Mesendoderm (in vitro differentiated cells): ENCODE measurements at regions not wholly inside any gene's neighbourhood (a gene's known extent, or its start where the extent isn't known, plus 50 kb on each side); places are given as distances from the start of the nearest gene placed in this dataset.

Experiments
- DNase-seq: peaks from one replicate; pipeline ENCODE4 v3.0.0; 2013
- H2AK5ac ChIP-seq: 2 replicates; pipeline ENCODE4 v1.6.1; 2013; ENCODE audit warnings: low read length, inconsistent platforms
- H2BK120ac ChIP-seq: 2 replicates; pipeline ENCODE4 v1.6.1; 2013; ENCODE audit warnings: low read depth, mild to moderate bottlenecking, low read length, moderate library complexity, mixed read lengths
- H2BK15ac ChIP-seq: replicated peaks from 2 replicates; pipeline ENCODE4 v1.6.1; 2013; ENCODE audit warnings: low read depth, mild to moderate bottlenecking, moderate library complexity
- H2BK5ac ChIP-seq: 2 replicates; pipeline ENCODE4 v1.6.1; 2013; ENCODE audit warnings: low read length, inconsistent platforms
- H3K18ac ChIP-seq: 2 replicates; pipeline ENCODE4 v1.6.1; 2013; ENCODE audit warnings: mild to moderate bottlenecking, low read length, mixed read lengths
- H3K23ac ChIP-seq: one replicate; pipeline ENCODE4 v1.6.1; 2013; ENCODE audit warnings: low read length
- H3K27ac ChIP-seq: 2 replicates; pipeline ENCODE4 v1.5.1; 2013; ENCODE audit warnings: low read depth, mild to moderate bottlenecking, inconsistent platforms, low read length, moderate library complexity
- H3K27me3 ChIP-seq: 2 replicates; pipeline ENCODE4 v1.6.1; 2013; ENCODE audit warnings: low read length, control low read depth, mild to moderate bottlenecking, inconsistent platforms; ENCODE audit not compliant: insufficient read depth, poor library complexity
- H3K36me3 ChIP-seq: 2 replicates; pipeline ENCODE4 v1.6.1; 2013; ENCODE audit warnings: low read length, inconsistent platforms; ENCODE audit not compliant: control insufficient read depth, insufficient read depth
- H3K4ac ChIP-seq: one replicate; pipeline ENCODE4 v1.6.1; 2013; ENCODE audit warnings: low read depth, mild to moderate bottlenecking, low read length, moderate library complexity
- H3K4me1 ChIP-seq: 2 replicates; pipeline ENCODE4 v1.6.1; 2013; ENCODE audit warnings: low read depth, low read length, inconsistent platforms; ENCODE audit not compliant: control insufficient read depth
- H3K4me2 ChIP-seq: 2 replicates; pipeline ENCODE4 v1.6.1; 2013; ENCODE audit warnings: low read length
- H3K4me3 ChIP-seq: 2 replicates; pipeline ENCODE4 v1.5.1; 2013; ENCODE audit warnings: mild to moderate bottlenecking, low read length
- H3K56ac ChIP-seq: one replicate; pipeline ENCODE4 v1.6.1; 2013; ENCODE audit warnings: low read length
- H3K79me1 ChIP-seq: 2 replicates; pipeline ENCODE4 v1.6.1; 2013; ENCODE audit warnings: low read length, inconsistent platforms
- H3K79me2 ChIP-seq: 2 replicates; pipeline ENCODE4 v1.6.1; 2013; ENCODE audit warnings: mild to moderate bottlenecking, low read length; ENCODE audit not compliant: control insufficient read depth, insufficient read depth
- H3K9ac ChIP-seq: 2 replicates; pipeline ENCODE4 v1.6.1; 2013; ENCODE audit warnings: low read length, inconsistent platforms
- H4K5ac ChIP-seq: one replicate; pipeline ENCODE4 v1.6.1; 2013; ENCODE audit warnings: low read length
- H4K8ac ChIP-seq: one replicate; pipeline ENCODE4 v1.6.1; 2013; ENCODE audit warnings: low read depth, mild to moderate bottlenecking, control low read depth, low read length, moderate library complexity
- WGBS: extraction: QIAGEN DNeasy Blood & Tissue Kit; methylation state at CpG from one replicate; pipeline ENCODE4 v1.1.7; 2013; ENCODE audit warnings: low lambda C conversion rate, missing lambda C conversion rate; ENCODE audit not compliant: insufficient coverage; ENCODE audit errors: extremely low coverage; 5-methylcytosine and 5-hydroxymethylcytosine counted together

DNA sequence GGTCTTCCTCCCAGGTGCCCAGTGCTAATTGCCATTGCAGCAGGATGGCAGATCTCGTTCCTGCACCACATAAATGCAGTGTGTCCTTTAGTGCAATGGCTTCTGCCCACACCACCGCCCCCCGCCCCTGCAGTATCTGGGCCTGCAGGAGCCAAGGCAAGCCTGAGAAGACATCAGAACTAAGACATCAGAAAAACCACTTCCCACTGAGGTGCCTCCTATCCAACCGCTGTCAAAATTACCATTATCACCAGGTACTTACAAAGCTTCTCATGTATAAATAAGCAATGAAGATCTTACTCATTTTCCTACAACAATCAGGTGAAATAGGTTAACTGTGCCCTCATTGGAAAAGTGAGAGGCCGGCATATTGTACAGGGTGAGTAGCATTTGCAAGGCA, 228.8 kb downstream of the FBXO15 start:
- Histone ChIP-seq H2BK5ac (no peak overlapping the region), H2AK5ac (no peak overlapping the region)
- WGBS: no CpG with 5 or more reads among the region's 5 CpGs

DNA sequence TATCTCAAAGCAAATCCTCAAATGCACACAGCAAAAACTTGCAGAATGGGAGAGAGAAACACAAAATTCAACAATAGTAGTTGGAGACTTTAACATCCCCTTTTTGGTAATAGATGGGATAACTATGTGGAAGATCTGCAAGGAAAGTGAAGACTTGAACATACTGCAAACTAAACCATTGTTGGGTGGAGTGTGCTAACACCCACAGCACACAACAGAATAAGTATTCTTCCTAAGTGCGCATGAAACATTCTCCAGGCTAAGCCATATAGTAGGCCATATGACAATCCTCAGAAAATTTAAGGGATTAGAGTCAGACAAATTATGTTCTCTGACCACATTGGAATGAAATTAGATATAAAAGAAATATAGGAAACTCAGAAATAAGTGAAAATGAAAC, 230.6 kb downstream of the FBXO15 start:
- no peak overlapping the region for H2BK120ac ChIP-seq
- no peaks in the 10 kb centered on the region for H3K36me3 ChIP-seq
- DNase-seq: no peak
- H3K4me2 ChIP-seq: no peak overlapping the region
- no peak overlapping the region for H4K8ac ChIP-seq
- no peak overlapping the region for H3K23ac ChIP-seq
- no peak overlapping the region for H3K56ac ChIP-seq
- no peaks in the 10 kb centered on the region for H3K4me1 ChIP-seq
- no peak overlapping the region for H3K27ac ChIP-seq
- H3K4ac ChIP-seq: no peak overlapping the region
- no peak overlapping the region for H2BK5ac ChIP-seq
- no peak overlapping the region for H2AK5ac ChIP-seq
- H3K9ac ChIP-seq: no peak overlapping the region
- no peak overlapping the region for H2BK15ac ChIP-seq
- no peaks in the 10 kb centered on the region for H3K79me2 ChIP-seq
- no peaks in the 10 kb centered on the region for H3K27me3 ChIP-seq
- H3K4me3 ChIP-seq: no peak overlapping the region
- WGBS: no CpG with 5 or more reads among the region's 1 CpG
- H3K79me1 ChIP-seq: no peaks in the 10 kb centered on the region
- no peak overlapping the region for H4K5ac ChIP-seq
- H3K18ac ChIP-seq: no peak overlapping the region

More for the DNA sequence above, 228.8 kb downstream of the FBXO15 start:
- Histone ChIP-seq H3K23ac (no peak overlapping the region), H3K4me1 (no peaks in the 10 kb centered on the region), H3K18ac (no peak overlapping the region), H3K9ac (no peak overlapping the region), H3K56ac (no peak overlapping the region), H3K79me1 (no peaks in the 10 kb centered on the region), H3K27ac (no peak overlapping the region), H2BK120ac (no peak overlapping the region), H3K4ac (no peak overlapping the region), H3K4me2 (no peak overlapping the region), H4K5ac (no peak overlapping the region), H4K8ac (no peak overlapping the region), H3K27me3 (no peaks in the 10 kb centered on the region), H3K36me3 (no peaks in the 10 kb centered on the region), H3K79me2 (no peaks in the 10 kb centered on the region), H2BK15ac (no peak overlapping the region), H3K4me3 (no peak overlapping the region)
- no peak for DNase-seq

DNA sequence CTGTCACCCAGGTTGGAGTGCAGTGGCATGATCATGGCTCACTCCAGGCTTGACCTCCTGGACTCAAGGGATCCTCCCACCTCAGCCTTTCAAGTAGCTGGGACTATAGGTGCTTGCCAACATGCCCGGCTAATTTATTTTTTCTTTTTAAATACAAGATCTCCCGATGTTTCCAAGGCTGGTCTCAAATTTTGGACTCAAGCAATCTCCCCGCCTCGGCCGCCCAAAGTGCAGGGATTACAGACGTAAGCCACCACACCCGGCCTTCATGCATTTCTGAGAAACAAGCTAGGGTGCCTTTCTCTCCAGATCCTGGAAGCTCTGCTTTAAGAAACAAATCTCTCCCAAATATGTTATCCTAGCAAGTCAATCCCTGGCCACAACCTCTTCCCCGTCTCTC, 234.1 kb downstream of the FBXO15 start:
- H3K27me3 ChIP-seq: no peaks in the 10 kb centered on the region
- no peak overlapping the region for H3K23ac ChIP-seq
- no peak overlapping the region for H3K4ac ChIP-seq
- no peaks in the 10 kb centered on the region for H3K4me1 ChIP-seq
- no peak overlapping the region for H2BK120ac ChIP-seq
- no peaks in the 10 kb centered on the region for H3K79me1 ChIP-seq
- H3K79me2 ChIP-seq: no peaks in the 10 kb centered on the region
- no peak overlapping the region for H4K5ac ChIP-seq
- DNase-seq: no peak
- H4K8ac ChIP-seq: no peak overlapping the region
- H3K9ac ChIP-seq: no peak overlapping the region
- no peak overlapping the region for H2BK15ac ChIP-seq
- no peak overlapping the region for H3K18ac ChIP-seq
- H3K27ac ChIP-seq: no peak overlapping the region
- H3K56ac ChIP-seq: no peak overlapping the region
- H3K4me2 ChIP-seq: no peak overlapping the region
- no peak overlapping the region for H3K4me3 ChIP-seq
- no peak overlapping the region for H2AK5ac ChIP-seq
- no CpG with 5 or more reads among the region's 8 CpGs for WGBS
- H3K36me3 ChIP-seq: no peaks in the 10 kb centered on the region
- no peak overlapping the region for H2BK5ac ChIP-seq

DNA sequence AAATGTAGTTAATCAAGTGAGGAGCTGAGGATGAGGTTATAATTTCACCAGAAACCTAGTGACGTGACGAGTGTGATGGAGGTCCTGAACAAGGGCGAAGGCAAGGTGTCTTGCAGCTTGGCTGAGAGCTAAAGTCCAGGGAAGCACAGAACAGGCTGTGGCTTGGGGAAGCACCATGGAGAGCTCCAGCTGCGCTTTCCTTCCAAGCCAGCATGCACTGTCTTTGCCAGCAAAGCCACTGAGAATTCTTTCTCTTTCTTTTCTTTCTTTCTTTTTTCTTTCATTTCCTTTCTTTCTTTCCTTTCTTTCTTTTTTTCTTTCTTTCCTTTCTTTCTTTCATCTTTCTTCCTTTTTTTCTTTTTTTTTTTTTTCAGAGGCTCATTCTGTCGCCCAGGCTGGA, 239.3 kb downstream of the FBXO15 start:
- Histone ChIP-seq H2BK120ac (no peak overlapping the region), H3K9ac (no peak overlapping the region), H4K5ac (no peak overlapping the region), H3K4me2 (no peak overlapping the region), H2BK15ac (no peak overlapping the region), H3K4ac (no peak overlapping the region), H3K23ac (no peak overlapping the region), H2AK5ac (no peak overlapping the region), H3K27ac (no peak overlapping the region), H3K4me1 (no peaks in the 10 kb centered on the region), H3K27me3 (no peaks in the 10 kb centered on the region), H3K56ac (no peak overlapping the region), H4K8ac (no peak overlapping the region), H3K36me3 (no peaks in the 10 kb centered on the region), H3K79me1 (no peaks in the 10 kb centered on the region), H3K79me2 (no peaks in the 10 kb centered on the region), H3K18ac (no peak overlapping the region), H3K4me3 (no peak overlapping the region), H2BK5ac (no peak overlapping the region)
- WGBS: no CpG with 5 or more reads among the region's 5 CpGs
- DNase-seq: peak; percentile 63

DNA sequence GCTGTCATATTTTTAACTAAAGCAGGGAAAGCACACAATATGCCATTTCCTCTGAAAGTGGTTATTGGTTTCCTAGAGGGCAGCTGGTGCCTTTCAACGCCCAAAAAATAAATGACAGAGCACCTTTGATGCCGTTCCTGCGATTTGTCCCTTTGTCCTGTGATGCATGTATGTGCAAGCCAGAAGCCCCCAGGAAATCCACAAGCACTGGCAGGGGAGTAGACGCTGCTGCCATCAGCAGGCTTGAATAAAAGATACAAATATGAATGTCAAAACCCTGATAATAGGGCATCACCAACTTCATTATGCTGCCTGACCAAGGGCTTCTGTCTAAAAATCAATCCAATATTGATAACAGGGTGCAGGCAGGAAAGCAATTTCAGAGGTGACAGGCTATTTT, 246.1 kb downstream of the FBXO15 start:
- Histone ChIP-seq H2BK15ac (no peak overlapping the region), H3K9ac (no peak overlapping the region), H2BK120ac (no peak overlapping the region), H3K4me2 (no peak overlapping the region), H3K27me3 (no peaks in the 10 kb centered on the region), H3K36me3 (no peaks in the 10 kb centered on the region), H4K8ac (no peak overlapping the region), H4K5ac (no peak overlapping the region), H3K79me2 (no peaks in the 10 kb centered on the region), H3K4me3 (no peak overlapping the region), H3K18ac (no peak overlapping the region), H3K56ac (no peak overlapping the region), H3K79me1 (no peaks in the 10 kb centered on the region), H3K4ac (no peak overlapping the region), H3K4me1 (no peaks in the 10 kb centered on the region), H3K23ac (no peak overlapping the region), H2AK5ac (no peak overlapping the region), H2BK5ac (no peak overlapping the region), H3K27ac (no peak overlapping the region)
- WGBS: no CpG with 5 or more reads among the region's 4 CpGs
- DNase-seq: no peak

DNA sequence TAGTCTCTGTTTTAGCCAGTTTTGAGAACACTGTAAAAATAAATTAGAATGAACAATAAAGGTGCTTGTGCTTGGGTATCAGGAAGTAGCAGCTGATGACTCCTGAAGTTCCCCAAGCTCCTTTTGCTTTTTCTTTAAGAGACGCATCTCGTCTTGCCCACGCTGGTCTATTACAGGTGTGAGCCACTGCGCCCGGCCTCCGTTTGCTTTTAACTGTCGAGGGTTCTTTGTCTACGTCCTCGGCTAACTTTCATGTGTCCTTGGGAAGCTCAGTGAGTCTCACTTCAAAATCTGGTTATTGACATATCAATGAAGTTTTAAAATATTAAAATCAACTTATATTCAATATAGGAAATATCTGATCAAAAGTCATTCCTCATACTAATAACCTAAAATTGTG, 246.5 kb downstream of the FBXO15 start:
- H3K4me1 ChIP-seq: no peaks in the 10 kb centered on the region

More for the DNA sequence above, 246.5 kb downstream of the FBXO15 start:
- Histone ChIP-seq H2AK5ac (no peak overlapping the region), H3K36me3 (no peaks in the 10 kb centered on the region), H3K23ac (no peak overlapping the region), H3K27me3 (no peaks in the 10 kb centered on the region), H2BK120ac (no peak overlapping the region), H3K9ac (no peak overlapping the region), H3K4ac (no peak overlapping the region), H3K18ac (no peak overlapping the region), H4K5ac (no peak overlapping the region), H2BK5ac (no peak overlapping the region), H3K27ac (no peak overlapping the region), H3K4me3 (no peak overlapping the region), H3K4me2 (no peak overlapping the region), H3K79me2 (no peaks in the 10 kb centered on the region), H3K79me1 (no peaks in the 10 kb centered on the region), H2BK15ac (no peak overlapping the region), H4K8ac (no peak overlapping the region), H3K56ac (no peak overlapping the region)
- WGBS: no CpG with 5 or more reads among the region's 9 CpGs
- no peak for DNase-seq
